Glutamatergic neuron (in vitro differentiated cells): ENCODE measurements at regions not wholly inside any gene's neighbourhood (a gene's known extent, or its start where the extent isn't known, plus 50 kb on each side); places are given as distances from the start of the nearest gene placed in this dataset.

Experiments used
- DNase-seq: peaks from one replicate; pipeline ENCODE4 v3.0.0; 2022
- H3K27ac Mint-ChIP-seq: one replicate; pipeline ENCODE4 v1.8.0; 2020; ENCODE audit warnings: mild to moderate bottlenecking, mixed read lengths, inconsistent platforms; ENCODE audit not compliant: unreplicated experiment
- H3K27me3 Mint-ChIP-seq: one replicate; pipeline ENCODE4 v1.8.0; 2020; ENCODE audit warnings: mild to moderate bottlenecking, moderate library complexity, mixed read lengths, inconsistent platforms; ENCODE audit not compliant: unreplicated experiment
- H3K36me3 Mint-ChIP-seq: one replicate; pipeline ENCODE4 v1.8.0; 2020; ENCODE audit warnings: mild to moderate bottlenecking, mixed read lengths, inconsistent platforms; ENCODE audit not compliant: unreplicated experiment
- H3K4me1 Mint-ChIP-seq: one replicate; pipeline ENCODE4 v1.8.0; 2020; ENCODE audit warnings: mild to moderate bottlenecking, low read depth, mixed read lengths, inconsistent platforms; ENCODE audit not compliant: unreplicated experiment
- H3K4me3 Mint-ChIP-seq: one replicate; pipeline ENCODE4 v1.8.0; 2020; ENCODE audit warnings: mild to moderate bottlenecking, mixed read lengths, inconsistent platforms; ENCODE audit not compliant: unreplicated experiment
- H3K9me3 Mint-ChIP-seq: one replicate; pipeline ENCODE4 v1.8.0; 2020; ENCODE audit warnings: mild to moderate bottlenecking, moderate library complexity, mixed read lengths, inconsistent platforms; ENCODE audit not compliant: unreplicated experiment
- CTCF ChIP-seq: fragments of 200-600 bp; sonication (generic); IDR thresholded peaks from one replicate; pipeline ENCODE4 v1.5.0; 2021; ENCODE audit not compliant: partially characterized antibody, unreplicated experiment

DNA sequence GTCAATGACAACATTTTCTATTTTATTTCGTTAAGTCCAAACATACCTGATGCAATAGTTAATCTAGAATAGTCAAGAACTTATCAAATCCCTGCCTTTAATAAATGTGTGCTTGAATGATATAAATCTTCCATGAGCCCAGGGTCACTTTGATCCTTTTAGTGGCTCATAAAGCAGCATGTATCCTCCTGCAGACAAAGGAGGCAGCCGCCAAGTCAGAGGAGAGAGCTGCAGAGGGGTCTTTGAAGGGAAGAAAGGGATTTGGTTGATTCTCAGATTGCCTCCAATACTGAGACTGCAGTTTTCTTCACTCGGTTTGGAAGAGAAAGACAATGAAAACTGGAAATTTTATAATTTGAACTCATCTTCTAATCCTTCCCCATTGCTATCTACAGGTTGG is 378.4 kb upstream of the PIK3C3 start:
- DNase-seq = no peak
- Mint-ChIP-seq H3K27ac (no peak overlapping the region), H3K27me3 (no peaks in the 10 kb centered on the region), H3K9me3 (peaks cover 4% of the 10 kb centered on the region), H3K4me3 (no peak overlapping the region), H3K4me1 (no peaks in the 10 kb centered on the region), H3K36me3 (no peaks in the 10 kb centered on the region)
- TF ChIP-seq CTCF = no peak

DNA sequence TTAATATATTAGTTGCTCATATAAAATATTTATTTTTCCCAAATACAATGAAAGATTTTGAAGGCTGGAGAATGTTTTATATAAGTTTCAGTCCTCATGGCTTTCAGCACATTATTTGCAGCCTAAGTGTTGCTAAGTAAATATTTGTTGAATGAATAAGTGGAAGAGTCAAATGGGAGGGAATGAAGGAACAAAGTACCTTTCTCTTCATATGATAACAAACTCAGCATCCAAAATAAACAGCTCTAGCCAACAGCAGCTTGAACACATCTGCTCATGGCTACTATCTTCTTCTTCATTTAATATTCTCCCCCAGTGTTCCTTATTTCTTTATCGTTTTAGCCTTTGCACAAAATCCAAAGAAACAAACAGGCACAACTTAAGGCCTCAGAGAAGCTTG is 385.2 kb upstream of the PIK3C3 start:
- Mint-ChIP-seq H3K27me3 (peaks cover 2% of the 10 kb centered on the region), H3K4me3 (no peak overlapping the region), H3K36me3 (no peaks in the 10 kb centered on the region), H3K27ac (no peak overlapping the region), H3K9me3 (no peaks in the 10 kb centered on the region), H3K4me1 (no peaks in the 10 kb centered on the region)
- DNase-seq = no peak
- TF ChIP-seq CTCF = no peak

DNA sequence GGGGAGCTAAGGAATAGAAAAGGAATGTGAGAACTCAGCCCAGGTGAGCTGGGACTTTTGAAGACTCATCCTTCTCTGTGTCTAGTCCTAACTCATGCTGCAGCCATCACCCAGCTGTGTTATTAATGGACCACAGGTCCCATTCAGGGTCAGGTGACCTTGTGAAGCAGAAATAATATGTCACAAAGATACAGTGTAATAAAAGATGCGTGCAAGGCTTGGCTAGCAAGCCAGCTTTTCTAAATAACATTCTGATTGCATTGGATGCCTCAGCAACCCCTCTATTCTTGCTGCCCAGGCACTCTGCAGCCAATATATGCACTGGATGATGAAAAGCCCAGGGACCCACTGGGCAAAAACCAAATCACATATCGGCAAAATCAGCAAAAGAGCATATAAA is 393.1 kb upstream of the PIK3C3 start:
- Mint-ChIP-seq H3K9me3 (peaks cover 1% of the 10 kb centered on the region), H3K27me3 (peaks cover 3% of the 10 kb centered on the region), H3K4me3 (no peak overlapping the region), H3K36me3 (no peaks in the 10 kb centered on the region), H3K4me1 (no peaks in the 10 kb centered on the region), H3K27ac (no peak overlapping the region)
- DNase-seq = no peak
- no peak for TF ChIP-seq CTCF

DNA sequence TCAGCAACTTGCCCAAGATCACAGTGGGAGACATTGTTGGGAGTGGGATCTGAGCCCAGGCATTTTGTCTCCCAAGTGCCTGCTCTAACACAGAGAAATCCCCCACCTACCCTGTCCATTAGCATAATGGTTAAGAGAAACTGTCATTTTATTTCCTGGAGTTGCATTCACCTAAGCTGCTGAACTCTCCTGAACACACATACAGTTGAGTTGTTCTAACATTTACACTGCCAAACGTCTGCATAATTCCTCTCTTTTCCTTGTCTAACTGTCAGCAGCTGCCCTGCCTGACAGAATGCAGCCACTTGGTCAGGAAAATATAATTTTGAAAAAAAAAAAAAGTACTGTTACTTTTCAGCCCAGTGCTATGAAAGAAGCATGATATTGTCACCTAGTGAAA is 396.3 kb upstream of the PIK3C3 start:
- Mint-ChIP-seq H3K9me3 (peaks cover 1% of the 10 kb centered on the region), H3K4me1 (no peaks in the 10 kb centered on the region), H3K36me3 (no peaks in the 10 kb centered on the region), H3K27me3 (peaks cover 1% of the 10 kb centered on the region), H3K27ac (no peak overlapping the region), H3K4me3 (no peak overlapping the region)
- DNase-seq = no peak
- TF ChIP-seq CTCF = no peak

DNA sequence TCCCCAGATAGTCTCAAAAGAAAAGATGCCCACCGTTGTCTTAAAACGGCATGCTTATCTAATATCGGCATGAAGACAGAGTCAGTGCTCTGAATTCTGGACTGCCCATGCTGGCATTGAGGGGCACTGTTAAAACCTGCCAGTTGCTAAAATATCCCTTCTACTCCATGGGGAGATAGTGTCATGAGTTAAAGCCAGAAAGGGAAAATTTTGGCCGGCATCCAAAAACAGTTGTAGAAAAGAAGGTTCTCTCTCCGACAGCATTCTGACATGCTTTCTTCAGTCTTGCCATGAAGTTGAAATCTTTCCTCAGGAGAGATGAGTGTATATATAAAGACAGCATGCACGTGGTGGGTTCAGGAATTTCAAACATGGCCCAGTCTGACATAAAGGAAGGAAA is 401.3 kb upstream of the PIK3C3 start:
- Mint-ChIP-seq H3K27ac (no peak overlapping the region), H3K36me3 (no peaks in the 10 kb centered on the region)

More for the DNA sequence above, 401.3 kb upstream of the PIK3C3 start:
- H3K4me1 Mint-ChIP-seq = no peaks in the 10 kb centered on the region
- no peaks in the 10 kb centered on the region for H3K9me3 Mint-ChIP-seq
- no peak for DNase-seq
- peaks cover 1% of the 10 kb centered on the region for H3K27me3 Mint-ChIP-seq
- TF ChIP-seq CTCF = no peak
- H3K4me3 Mint-ChIP-seq = no peak overlapping the region
